IMR-90 (cell line): ENCODE measurements at regions not wholly inside any gene's neighbourhood (a gene's known extent, or its start where the extent isn't known, plus 50 kb on each side); places are given as distances from the start of the nearest gene placed in this dataset.

ENCODE experiments used
- ATAC-seq: fragments of 200-7000 bp; cut with Tn5 transposase; 2 replicates; pipeline ENCODE4 v1.9.1; 2020; ENCODE audit warnings: low read depth, mild to moderate bottlenecking, moderate library complexity
- BruUV-seq: library from RNA; stranded (reverse); fragments of 400-500 nt; replicated peaks from 2 replicates; lab custom pipeline; 2021; lab: Mats Ljungman, UMichigan
- CTCF ChIA-PET: fragments of 300-600 bp; formaldehyde crosslinking; extraction: SDS; loops from one replicate; lab custom pipeline; 2021; ENCODE audit warnings: antibody characterized with exemption; lab: Yijun Ruan, JAX
- POLR2A ChIA-PET: fragments of 300-600 bp; sonication (Branson Sonifier 250); formaldehyde crosslinking; loops from one replicate; lab custom pipeline; 2022; ENCODE audit warnings: antibody characterized with exemption; ENCODE audit not compliant: unreplicated experiment; lab: Charles Lee
- DNase-seq: peaks from one replicate; pipeline ENCODE4 v3.0.0; 2013
- H2AFZ ChIP-seq: replicated peaks from 2 replicates; pipeline ENCODE3; 2013; ENCODE audit warnings: low read length, mild to moderate bottlenecking; ENCODE audit not compliant: poor library complexity
- H2AK5ac ChIP-seq: 2 replicates; pipeline ENCODE4 v1.6.1; 2013; ENCODE audit warnings: low read depth, low read length, inconsistent platforms
- H2AK9ac ChIP-seq: replicated peaks from 2 replicates; pipeline ENCODE3; 2013; ENCODE audit warnings: mild to moderate bottlenecking, low read depth, low read length, moderate library complexity; ENCODE audit not compliant: poor library complexity
- H2BK120ac ChIP-seq: 2 replicates; pipeline ENCODE4 v1.6.1; 2013; ENCODE audit warnings: low read depth, low read length, inconsistent platforms
- H2BK15ac ChIP-seq: 3 replicates; pipeline ENCODE4 v1.6.1; 2013; ENCODE audit warnings: low read depth, low read length, inconsistent platforms
- H2BK20ac ChIP-seq: 2 replicates; pipeline ENCODE4 v1.6.1; 2013; ENCODE audit warnings: low read depth, mild to moderate bottlenecking, inconsistent platforms, low read length, moderate library complexity
- H2BK5ac ChIP-seq: 2 replicates; pipeline ENCODE4 v1.6.1; 2013; ENCODE audit warnings: mild to moderate bottlenecking, low read depth, low read length, inconsistent platforms; ENCODE audit not compliant: poor library complexity, severe bottlenecking
- H3K14ac ChIP-seq: replicated peaks from 2 replicates; pipeline ENCODE4 v1.6.1; 2013; ENCODE audit warnings: low read depth, low read length, inconsistent platforms
- H3K18ac ChIP-seq: 2 replicates; pipeline ENCODE4 v1.6.1; 2013; ENCODE audit warnings: low read depth, low read length, control low read depth
- H3K23ac ChIP-seq: 2 replicates; pipeline ENCODE4 v1.6.1; 2013; ENCODE audit warnings: low read depth, low read length, inconsistent platforms
- H3K27ac ChIP-seq: 2 replicates; pipeline ENCODE4 v1.5.1; 2013; ENCODE audit warnings: mild to moderate bottlenecking, control low read depth, low read length; ENCODE audit not compliant: insufficient read depth
- H3K27me3 ChIP-seq: 2 replicates; pipeline ENCODE4 v1.6.1; 2013; ENCODE audit warnings: low read length; ENCODE audit not compliant: control insufficient read depth, insufficient read depth
- H3K36me3 ChIP-seq: 2 replicates; pipeline ENCODE4 v1.6.1; 2013; ENCODE audit warnings: low read length, mixed read lengths; ENCODE audit not compliant: control insufficient read depth, insufficient read depth
- H3K4ac ChIP-seq: 2 replicates; pipeline ENCODE4 v1.6.1; 2013; ENCODE audit warnings: low read depth, low read length, inconsistent platforms
- H3K4me1 ChIP-seq: 2 replicates; pipeline ENCODE4 v1.6.1; 2013; ENCODE audit warnings: low read length, mixed read lengths; ENCODE audit not compliant: control insufficient read depth, insufficient read depth
- H3K4me2 ChIP-seq: 2 replicates; pipeline ENCODE4 v1.6.1; 2013; ENCODE audit warnings: low read depth, mild to moderate bottlenecking, control low read depth, low read length, moderate library complexity
- H3K4me3 ChIP-seq: 2 replicates; pipeline ENCODE4 v1.5.1; 2013; ENCODE audit warnings: low read depth, mild to moderate bottlenecking, control low read depth, low read length, moderate library complexity; ENCODE audit not compliant: insufficient read depth
- H3K56ac ChIP-seq: 2 replicates; pipeline ENCODE4 v1.6.1; 2013; ENCODE audit warnings: low read length, inconsistent platforms; ENCODE audit not compliant: insufficient read depth; ENCODE audit errors: extremely low read depth
- H3K79me1 ChIP-seq, 2 experiments: 2 replicates each; pipeline ENCODE4 v1.6.1; 2013; ENCODE audit warnings: low read length in 2 of 2, inconsistent platforms in 1 of 2, low read depth in 1 of 2
- H3K9ac ChIP-seq: 2 replicates; pipeline ENCODE4 v1.6.1; 2013; ENCODE audit warnings: low read depth, low read length, control low read depth
- H3K9me1 ChIP-seq: 2 replicates; pipeline ENCODE4 v1.6.1; 2013; ENCODE audit warnings: low read length, inconsistent platforms; ENCODE audit not compliant: insufficient read depth
- H3K9me3 ChIP-seq: 2 replicates; pipeline ENCODE4 v1.6.1; 2013; ENCODE audit warnings: low read length; ENCODE audit not compliant: control insufficient read depth, insufficient read depth
- H4K20me1 ChIP-seq: 2 replicates; pipeline ENCODE4 v1.6.1; 2013; ENCODE audit warnings: low read length, inconsistent platforms; ENCODE audit not compliant: insufficient read depth
- H4K5ac ChIP-seq: 2 replicates; pipeline ENCODE4 v1.6.1; 2013; ENCODE audit warnings: mild to moderate bottlenecking, low read depth, low read length, control low read depth
- H4K8ac ChIP-seq, 2 experiments: 2 replicates each; pipeline ENCODE4 v1.6.1; 2013; ENCODE audit warnings: low read depth in 2 of 2, low read length in 2 of 2, control low read depth in 1 of 2, inconsistent platforms in 1 of 2
- H4K91ac ChIP-seq: 2 replicates; pipeline ENCODE4 v1.6.1; 2013; ENCODE audit warnings: low read depth, low read length, inconsistent platforms; ENCODE audit not compliant: insufficient read depth
- CEBPB ChIP-seq: IDR thresholded peaks from 2 replicates; pipeline ENCODE4 v1.6.1; 2012; ENCODE audit warnings: low read depth, low read length, improper control_type of control experiment
- CHD1 ChIP-seq: IDR thresholded peaks from 2 replicates; pipeline ENCODE4 v1.6.1; 2012; ENCODE audit warnings: low read depth, low read length, improper control_type of control experiment
- CTCF ChIP-seq: conservative IDR thresholded peaks from 2 replicates; pipeline ENCODE4 v1.5.1; 2012; ENCODE audit warnings: mild to moderate bottlenecking, low read depth, low read length, improper control_type of control experiment
- ELK1 ChIP-seq: fragments of 150-350 bp; IDR thresholded peaks from 2 replicates; pipeline ENCODE4 v1.6.1; 2016; ENCODE audit warnings: low read depth, mild to moderate bottlenecking, low read length, moderate library complexity, borderline replicate concordance
- POLR2A ChIP-seq: IDR thresholded peaks from 2 replicates; pipeline ENCODE4 v1.6.1; 2012; ENCODE audit warnings: mild to moderate bottlenecking, low read depth, low read length
- RFX5 ChIP-seq: IDR thresholded peaks from 2 replicates; pipeline ENCODE4 v1.8.0; 2012; ENCODE audit warnings: low read depth, mild to moderate bottlenecking, low read length, moderate library complexity
- SMC3 ChIP-seq: fragments of 150-350 bp; IDR thresholded peaks from 2 replicates; pipeline ENCODE4 v1.6.1; 2016; ENCODE audit warnings: low read depth, mild to moderate bottlenecking, antibody characterized with exemption, low read length, moderate library complexity
- USF2 ChIP-seq: fragments of 150-350 bp; IDR thresholded peaks from 2 replicates; pipeline ENCODE4 v1.6.1; 2017; ENCODE audit warnings: mild to moderate bottlenecking, antibody characterized with exemption, low read length, low read depth
- WGBS, 2 experiments: methylation state at CpG; one replicate each; pipeline versions ENCODE4 v1.1.5 to v1.1.7; 2013; ENCODE audit warnings: missing lambda C conversion rate in 2 of 2; ENCODE audit not compliant: insufficient read length in 1 of 2; ENCODE audit errors: extremely low coverage in 2 of 2; 5-methylcytosine and 5-hydroxymethylcytosine counted together
- dilution Hi-C: fragments of 300-500 bp; cut with HindIII; formaldehyde crosslinking; loops from one replicate; pipeline ENCODE4 v1.14.3; 2018; ENCODE audit warnings: low sequenced_read_pairs; ENCODE audit not compliant: unreplicated experiment
- in situ Hi-C: fragments of 300-500 bp; cut with MboI; formaldehyde crosslinking; loops from 3 replicates; pipeline ENCODE4 v1.14.3; 2019; ENCODE audit warnings: low sequenced_read_pairs, inconsistent platforms, mixed read lengths
- intact Hi-C: fragments of 100-400 bp; cut with micrococcal nuclease; formaldehyde crosslinking; loops from 2 replicates; pipeline ENCODE4 v1.10.0; 2022

GRCh38 chr3:106810300-106810875, 566.9 kb upstream of the CCDC54 start:
- no peak overlapping the region for H3K23ac ChIP-seq
- CTCF ChIA-PET = no interaction called here
- no peaks in the 10 kb centered on the region for H3K79me1 ChIP-seq
- H4K5ac ChIP-seq = 0 out of 2 replicates have a peak overlapping the region, but pooled peaks have one; percentile 49
- H2BK20ac ChIP-seq = peak overlapping the region; percentile 24; the same call in 1 of the 2 replicates
- H3K4me3 ChIP-seq = no peak overlapping the region
- no peak overlapping the region for H2AK9ac ChIP-seq
- H3K4ac ChIP-seq = peak overlapping the region; percentile 50; the same call in 1 of the 2 replicates
- H2AFZ ChIP-seq = peak overlapping the region; percentile 64
- H2AK5ac ChIP-seq = peak overlapping the region; percentile 15; the same call in 1 of the 2 replicates
- H3K56ac ChIP-seq = no peak overlapping the region
- BruUV-seq = no TSS peak
- WGBS, 2 experiments = no CpG with 5 or more reads among the region's 4 CpGs
- no peak overlapping the region; the same call in 1 of the 2 replicates for H3K14ac ChIP-seq
- H3K18ac ChIP-seq = peak overlapping the region; percentile 71; the same call in 1 of the 2 replicates
- no peaks in the 10 kb centered on the region for H3K36me3 ChIP-seq
- no peaks in the 10 kb centered on the region for H3K27me3 ChIP-seq
- no peak overlapping the region for H4K91ac ChIP-seq
- 0 out of 2 replicates have a peak overlapping the region, but pooled peaks have one; percentile 43 for H2BK120ac ChIP-seq
- intact Hi-C loops (no loop called here), dilution Hi-C loops (no loop called here), in situ Hi-C loops (no loop called here)
- H3K9ac ChIP-seq = no peak overlapping the region
- H2BK15ac ChIP-seq = peak overlapping the region; percentile 47; the same call in 2 of the 3 replicates
- ATAC-seq (no peak), DNase-seq (peak; percentile 30)
- no peak overlapping the region for H3K4me2 ChIP-seq
- H3K9me3 ChIP-seq = no peaks in the 10 kb centered on the region
- no peaks in the 10 kb centered on the region for H4K20me1 ChIP-seq
- TF ChIP-seq SMC3 (no peak), ELK1 (no peak), CEBPB (no peak), POLR2A (no peak), CHD1 (no peak), CTCF (no peak), USF2 (no peak), RFX5 (no peak)
- peaks cover 2% of the 10 kb centered on the region; the same call in 1 of the 2 replicates for H3K4me1 ChIP-seq
- no peaks in the 10 kb centered on the region for H3K9me1 ChIP-seq
- H4K8ac ChIP-seq = no peak overlapping the region
- H3K27ac ChIP-seq = no peak overlapping the region
- POLR2A ChIA-PET = no interaction called here
- no peak overlapping the region for H2BK5ac ChIP-seq
